IPS-NIHi7 (cell line): ENCODE measurements at regions not wholly inside any gene's neighbourhood (a gene's known extent, or its start where the extent isn't known, plus 50 kb on each side); places are given as distances from the start of the nearest gene placed in this dataset.
"Not testable (repeated sequence)": the region's sequence is repeated elsewhere in the genome, so short reads cannot be mapped to it uniquely, and the experiment has no call there.

Experiments used
- DNase-seq: peaks from one replicate; pipeline ENCODE4 v3.0.0; 2012; ENCODE audit warnings: mixed read lengths; ENCODE audit errors: extremely low spot score

DNA sequence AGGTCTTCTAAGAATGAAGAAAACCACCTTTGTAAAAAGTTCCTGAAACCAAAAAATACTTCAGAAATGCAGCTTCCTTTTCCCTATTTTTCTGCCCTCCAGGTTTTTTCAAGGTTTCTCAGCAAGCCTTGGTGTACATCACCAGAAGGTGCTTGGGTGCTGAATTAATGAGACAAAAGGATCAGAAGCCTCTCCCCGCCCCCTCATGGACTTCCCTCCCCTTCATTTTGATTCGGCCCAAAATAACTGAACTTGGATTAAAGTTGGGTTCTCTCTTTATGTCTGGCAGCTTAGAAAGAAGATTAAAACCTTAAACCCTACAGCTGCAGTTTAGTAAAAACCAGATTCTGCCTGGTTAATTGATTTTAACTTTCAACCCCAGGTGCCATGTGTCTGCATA, 121.7 kb upstream of the ERCC4 start:
- no peak for DNase-seq

DNA sequence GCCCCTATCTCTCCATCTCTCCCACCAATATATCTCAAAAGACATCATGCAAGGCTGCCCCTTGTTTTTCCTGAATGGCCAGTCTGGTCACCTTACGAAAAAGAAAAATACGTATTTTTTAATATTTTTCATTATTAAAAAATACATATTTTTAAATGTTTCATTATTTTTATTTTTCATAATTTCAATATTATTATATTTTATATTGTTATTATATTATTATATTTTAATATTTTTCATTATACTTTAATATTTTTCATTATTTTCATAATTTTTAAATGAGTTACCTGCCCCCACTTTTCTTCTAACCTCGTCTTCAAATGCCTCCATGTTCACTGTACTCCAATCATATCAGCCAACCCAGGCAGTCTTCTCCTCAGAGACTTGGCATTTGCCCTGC, 116.0 kb upstream of the ERCC4 start:
- no peak for DNase-seq

DNA sequence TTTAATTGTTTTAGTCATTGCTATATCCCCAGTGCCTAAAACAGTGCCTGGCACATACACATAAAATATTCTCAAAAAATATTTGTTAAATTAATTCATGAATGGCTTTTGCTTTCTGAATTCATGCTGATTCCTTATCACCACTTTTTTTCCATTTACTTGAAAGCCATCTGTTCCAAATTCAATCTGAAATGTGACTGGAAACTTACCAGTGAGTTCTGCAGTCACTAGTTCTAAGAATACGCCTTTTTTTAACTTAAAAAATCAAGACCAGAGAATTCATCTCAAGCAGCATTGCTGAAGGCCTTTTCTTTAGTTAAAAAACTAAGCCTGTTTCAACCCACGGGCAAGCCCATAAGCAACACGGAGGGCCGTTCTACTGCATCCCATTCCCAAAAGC, 114.0 kb upstream of the ERCC4 start:
- DNase-seq = no peak

DNA sequence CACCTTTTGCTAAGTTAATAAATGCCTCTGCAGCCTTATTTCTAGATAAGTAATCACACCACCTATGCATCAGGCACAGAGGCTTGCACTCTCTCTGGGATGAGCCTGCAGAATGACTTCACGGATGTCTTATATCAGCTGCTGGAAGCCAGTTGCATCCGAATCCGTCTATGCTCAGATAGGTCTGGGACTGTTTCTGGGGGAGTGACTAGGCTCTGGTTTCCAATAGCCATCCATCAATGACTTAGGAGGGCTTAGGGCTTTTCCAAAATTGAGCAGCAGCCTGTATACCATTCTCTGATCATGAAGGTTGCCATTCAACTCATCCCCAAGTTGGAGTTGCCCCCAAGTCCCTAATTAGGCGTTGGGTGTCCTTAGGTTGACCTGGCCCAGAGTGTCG, 113.3 kb upstream of the ERCC4 start:
- DNase-seq = no peak

- no peak for DNase-seq
Observed at GRCh38 chr16:13808102-13808501, 111.9 kb upstream of the ERCC4 start.

GRCh38 chr16:13809765-13810164, 110.2 kb upstream of the ERCC4 start:
- no peak for DNase-seq

GRCh38 chr16:13811834-13812233, 108.1 kb upstream of the ERCC4 start:
- DNase-seq = no peak

GRCh38 chr16:13816701-13817100, 103.3 kb upstream of the ERCC4 start:
- no peak for DNase-seq

DNA sequence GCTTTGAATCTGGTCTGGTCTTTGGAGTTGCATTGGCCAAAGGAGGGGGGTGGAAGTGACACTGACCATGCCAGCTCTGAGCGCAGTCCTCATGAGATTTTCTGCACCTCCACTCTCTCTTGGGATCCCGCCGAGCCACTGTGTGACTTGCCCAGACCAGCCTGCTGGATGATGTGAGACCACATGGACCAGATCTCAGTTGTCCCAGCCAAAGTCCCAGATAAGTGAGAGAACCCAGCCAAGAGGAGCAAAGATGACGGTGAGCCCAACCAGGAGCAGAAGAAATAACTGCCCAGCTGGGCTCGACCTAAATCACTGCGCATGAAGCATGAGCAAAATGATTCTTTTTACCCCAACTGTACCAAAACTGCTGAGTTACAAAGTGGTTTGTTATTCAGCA, 96.5 kb upstream of the ERCC4 start:
- DNase-seq = no peak

DNA sequence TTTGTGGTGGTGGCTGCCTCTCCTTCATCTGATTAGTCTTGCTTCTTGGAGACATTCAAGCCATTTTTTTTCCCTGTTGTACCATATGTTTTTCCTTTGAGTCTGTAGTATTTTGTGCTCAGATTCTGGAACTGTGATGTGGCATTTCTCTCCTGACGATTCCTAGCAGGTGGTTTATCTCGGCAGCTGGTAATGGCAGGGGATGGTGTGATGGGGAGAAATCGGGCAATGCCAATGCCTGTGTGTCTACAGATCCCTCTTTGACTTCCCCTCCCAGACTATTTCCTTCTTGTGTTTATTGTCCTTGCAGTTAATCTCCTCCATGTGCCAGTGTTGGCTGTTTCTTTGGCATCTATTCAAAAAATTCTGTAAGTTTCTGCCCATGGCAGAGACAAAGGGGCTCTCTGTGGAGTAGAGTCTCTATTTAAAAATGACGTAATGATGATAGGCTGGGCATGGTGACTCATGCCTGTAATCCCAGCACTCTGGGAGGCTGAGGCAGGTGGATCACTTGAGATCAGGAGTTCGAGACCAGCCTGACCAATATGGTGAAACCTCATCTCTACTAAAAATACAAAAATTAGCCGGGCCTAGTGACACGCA, 90.2 kb upstream of the ERCC4 start:
- no peak for DNase-seq

- DNase-seq = no peak
Observed at GRCh38 chr16:13833515-13833914, 86.4 kb upstream of the ERCC4 start.

GRCh38 chr16:13835387-13835786, 84.6 kb upstream of the ERCC4 start:
- no peak for DNase-seq

GRCh38 chr16:13835935-13836730, 83.8 kb upstream of the ERCC4 start:
- DNase-seq = no peak

- DNase-seq = no peak
Observed at GRCh38 chr16:13838401-13839190, 81.4 kb upstream of the ERCC4 start.

DNA sequence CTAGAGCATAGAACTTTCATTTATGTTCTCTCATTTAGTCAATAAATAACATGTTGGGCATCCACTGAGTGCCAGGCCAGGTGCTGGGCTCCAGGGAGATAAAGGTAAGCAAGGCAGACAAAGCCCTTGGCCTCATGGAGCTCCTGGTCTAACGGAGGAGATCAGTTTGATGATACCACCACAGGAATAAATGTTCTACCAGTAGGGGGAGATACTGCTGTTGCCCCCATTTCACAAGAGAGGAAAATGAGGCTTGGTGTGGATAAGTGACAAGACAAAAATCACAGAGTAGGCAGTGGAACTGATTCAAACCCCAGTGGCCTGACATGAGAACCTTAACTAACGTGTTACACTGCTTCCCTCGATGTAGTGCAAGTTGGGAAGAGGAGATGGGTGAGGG, 80.4 kb upstream of the ERCC4 start:
- peak; percentile 14 for DNase-seq

DNA sequence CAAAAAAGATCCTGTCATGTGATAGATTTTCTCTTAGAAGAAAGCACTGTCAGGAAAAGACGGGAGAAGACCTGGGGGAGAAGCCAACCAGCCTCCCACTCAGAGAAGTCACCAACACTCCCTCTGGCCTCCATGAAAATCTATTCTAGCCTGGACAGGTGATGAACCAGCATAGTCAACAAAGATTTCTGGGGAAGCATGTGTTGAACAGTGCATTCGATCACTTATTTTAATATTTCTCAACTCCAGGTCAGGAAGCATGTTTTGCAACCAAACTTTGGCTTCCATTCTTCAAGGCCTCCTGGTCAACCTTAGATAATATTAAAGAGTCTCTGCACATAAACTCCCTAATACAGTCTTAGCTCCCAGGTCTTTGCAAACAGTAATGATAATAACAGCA, 74.7 kb upstream of the ERCC4 start:
- no peak for DNase-seq

DNA sequence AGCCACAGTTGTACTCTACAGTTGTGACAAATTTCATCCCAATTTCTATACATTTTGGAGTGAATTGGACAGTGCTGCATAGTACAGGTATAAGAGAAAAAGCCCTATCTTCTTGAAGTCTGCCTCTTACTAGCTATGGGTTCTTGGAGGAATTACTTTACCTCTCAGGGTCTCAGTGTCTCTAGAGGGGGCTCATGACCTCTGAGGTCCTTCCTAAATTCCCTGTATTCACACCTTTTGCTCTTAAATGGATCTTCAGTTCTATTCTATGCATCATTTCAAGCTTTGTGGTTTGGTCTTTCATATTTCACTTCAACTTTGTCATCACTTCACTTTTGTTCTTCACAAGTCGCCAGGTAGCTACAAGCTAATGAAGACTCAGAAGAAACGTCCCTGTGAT, 71.2 kb upstream of the ERCC4 start:
- peak; percentile 20 for DNase-seq

- not testable (repeated sequence) for DNase-seq
Observed at GRCh38 chr16:13850173-13850572, 69.8 kb upstream of the ERCC4 start.

GRCh38 chr16:13852827-13853226, 67.1 kb upstream of the ERCC4 start:
- no peak for DNase-seq

DNA sequence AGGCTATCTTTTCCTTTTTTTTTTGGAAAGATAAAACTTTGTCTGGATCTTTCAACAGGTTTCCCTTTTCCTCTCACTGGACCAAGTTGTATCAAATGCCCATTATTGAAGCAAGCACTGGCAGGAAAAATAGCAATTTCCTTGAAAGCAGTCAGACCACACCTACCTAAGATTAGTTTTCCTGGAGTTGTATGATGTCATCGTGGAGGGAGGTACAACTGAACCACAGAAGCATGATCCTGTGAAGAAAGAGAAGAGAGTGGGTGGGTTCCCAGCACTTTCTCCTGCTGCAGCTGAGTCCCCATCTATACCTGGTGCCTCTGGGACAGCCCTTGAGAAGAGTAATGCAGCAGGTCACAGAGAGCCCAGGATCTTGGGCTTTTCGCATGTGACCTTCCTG, 63.6 kb upstream of the ERCC4 start:
- DNase-seq = no peak

DNA sequence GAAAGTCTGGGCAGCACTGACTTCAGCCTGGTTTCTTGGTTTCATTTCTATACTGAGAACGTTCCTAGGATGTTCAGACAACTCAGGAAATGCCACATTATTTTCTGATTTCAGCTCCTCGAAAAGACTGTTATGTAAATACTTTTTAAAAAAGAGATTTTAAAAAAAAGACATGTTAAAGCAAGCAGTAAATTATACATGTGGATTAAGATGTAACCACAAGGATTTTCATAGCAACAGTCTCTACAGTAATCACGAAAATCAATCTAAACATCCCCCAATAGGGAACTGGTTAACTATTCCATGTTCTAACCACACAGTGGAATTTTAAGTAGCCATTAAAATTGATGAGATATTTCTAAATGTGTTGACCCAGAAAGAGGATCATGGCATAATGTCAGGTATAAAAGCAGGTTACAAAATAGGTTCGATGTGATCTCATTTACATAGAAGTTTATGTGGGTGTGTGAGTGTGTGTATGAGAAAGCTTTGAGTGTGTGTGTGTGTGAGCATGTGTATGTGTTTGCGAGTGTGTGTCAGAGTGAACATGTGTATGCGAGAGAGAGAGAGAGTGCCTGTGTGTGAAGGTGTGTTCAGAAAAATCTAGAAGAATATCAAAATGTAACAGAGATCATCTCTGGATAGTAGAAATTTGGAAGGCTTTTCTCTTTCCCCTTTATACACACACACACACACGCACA, 63.0 kb upstream of the ERCC4 start:
- no peak for DNase-seq

DNA sequence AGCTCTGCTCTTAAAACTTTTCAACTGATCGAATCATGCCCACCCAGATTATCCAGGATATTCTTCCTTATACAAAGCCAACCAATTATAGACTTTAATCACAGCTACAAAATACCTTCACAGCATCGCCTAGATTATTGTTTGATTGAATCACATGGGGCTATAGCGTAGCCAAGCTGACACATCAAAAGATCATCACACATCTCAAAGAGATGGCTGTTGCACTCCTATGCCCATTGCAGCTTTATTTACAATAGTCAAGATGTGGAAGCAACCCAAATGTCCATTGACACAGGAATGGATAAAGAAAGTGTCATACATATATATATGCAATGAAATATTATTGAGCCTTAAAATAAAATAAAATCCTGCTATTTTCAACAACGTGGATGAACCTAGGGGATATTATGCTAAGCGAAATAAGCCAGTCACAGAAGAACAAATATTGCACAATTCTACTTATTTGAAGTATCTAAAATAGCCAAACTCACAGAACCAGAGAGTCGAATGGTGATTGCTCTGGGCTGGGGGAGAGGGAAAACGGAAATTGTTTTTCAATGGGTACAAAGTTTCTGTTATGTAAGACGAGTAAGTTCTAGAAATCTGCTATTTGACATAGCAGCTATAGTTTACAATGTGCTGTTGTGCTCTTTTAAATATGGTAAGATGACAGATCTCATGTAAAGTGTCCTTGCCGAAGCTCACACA, 60.9 kb upstream of the ERCC4 start:
- no peak for DNase-seq
